CD4-positive, alpha-beta T cell treated with Interleukin-15 for 4 hours (primary cell): ENCODE measurements at regions not wholly inside any gene's neighbourhood (a gene's known extent, or its start where the extent isn't known, plus 50 kb on each side); places are given as distances from the start of the nearest gene placed in this dataset.

Source experiments
- DNase-seq: peaks from one replicate; pipeline ENCODE4 v3.0.0-alpha.2; 2020; ENCODE audit warnings: low spot score

DNA sequence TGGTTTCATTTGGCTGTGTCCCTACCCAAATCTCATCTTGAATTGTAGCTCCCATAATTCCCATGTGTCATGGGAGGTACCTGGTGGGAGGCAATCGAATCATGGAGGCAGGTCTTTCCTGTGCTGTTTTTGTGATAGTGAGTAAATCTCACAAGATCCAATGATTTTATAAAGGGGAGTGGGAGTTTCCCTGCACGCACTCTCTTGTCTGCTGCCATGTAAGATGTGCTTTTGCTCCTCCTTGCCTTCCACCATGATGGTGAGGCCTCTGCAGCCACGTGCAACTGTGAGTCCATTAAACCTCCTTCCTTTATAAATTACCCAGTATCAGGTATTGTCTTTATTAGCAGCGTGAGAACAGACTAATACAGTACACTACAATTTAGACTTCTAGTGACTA, 67.5 kb upstream of the LINC01488 start:
- DNase-seq, result no peak

DNA sequence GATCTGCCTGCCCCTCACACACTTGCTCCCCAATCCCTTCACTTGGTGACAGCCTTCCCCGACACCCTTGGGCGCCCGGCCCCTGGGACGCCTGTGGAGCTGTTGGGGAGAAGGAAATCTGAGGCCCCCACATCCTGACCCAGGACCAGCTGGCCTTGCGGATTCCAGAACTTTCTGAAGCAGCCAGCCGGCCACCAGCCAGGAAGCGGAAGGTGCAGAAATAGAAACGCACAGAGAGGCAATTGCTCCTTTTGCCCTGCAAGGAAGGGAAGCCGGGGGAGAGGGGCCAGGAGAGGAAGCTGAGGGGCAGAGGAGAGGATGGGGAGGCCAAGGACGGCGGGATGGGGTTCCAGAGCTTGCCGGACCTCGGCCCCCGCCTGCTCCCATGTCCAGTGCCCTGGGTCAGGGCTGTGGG, 66.7 kb upstream of the LINC01488 start:
- no peak for DNase-seq

DNA sequence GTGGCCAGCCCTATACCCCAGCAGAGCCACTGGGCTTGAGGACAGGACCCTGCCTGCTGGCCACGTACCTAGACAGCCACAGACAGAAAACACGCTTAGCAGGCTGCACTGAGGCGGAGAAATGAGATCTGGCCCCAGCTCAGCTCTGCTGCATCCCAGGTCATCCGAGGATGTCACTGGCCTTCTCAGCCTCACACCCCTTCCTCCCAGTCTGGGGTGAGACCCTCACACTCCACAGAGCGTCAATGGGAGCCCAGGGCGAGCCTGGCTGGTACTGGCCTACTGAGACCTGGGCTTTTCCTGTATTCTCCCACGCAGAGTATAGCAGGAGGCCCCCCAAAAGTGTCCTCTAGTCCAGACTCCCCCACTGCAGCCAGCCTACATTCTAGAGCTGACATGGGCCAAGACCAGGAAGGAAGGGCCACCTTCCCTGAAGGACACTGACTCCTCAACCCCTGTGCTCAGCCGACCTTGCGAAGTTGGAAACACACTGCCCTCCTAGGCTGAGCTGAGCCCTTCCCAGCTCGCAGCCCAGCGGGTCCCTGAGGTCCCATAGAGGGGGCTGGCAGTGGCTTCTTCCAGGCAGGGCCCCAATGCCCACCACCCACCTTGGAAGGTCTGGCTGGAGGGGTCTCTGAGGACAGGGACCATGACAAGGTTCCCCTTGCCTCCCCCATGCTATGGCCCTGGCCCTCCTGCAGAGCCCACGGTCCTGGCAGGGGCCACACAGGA, 65.9 kb upstream of the LINC01488 start:
- DNase-seq, result no peak

DNA sequence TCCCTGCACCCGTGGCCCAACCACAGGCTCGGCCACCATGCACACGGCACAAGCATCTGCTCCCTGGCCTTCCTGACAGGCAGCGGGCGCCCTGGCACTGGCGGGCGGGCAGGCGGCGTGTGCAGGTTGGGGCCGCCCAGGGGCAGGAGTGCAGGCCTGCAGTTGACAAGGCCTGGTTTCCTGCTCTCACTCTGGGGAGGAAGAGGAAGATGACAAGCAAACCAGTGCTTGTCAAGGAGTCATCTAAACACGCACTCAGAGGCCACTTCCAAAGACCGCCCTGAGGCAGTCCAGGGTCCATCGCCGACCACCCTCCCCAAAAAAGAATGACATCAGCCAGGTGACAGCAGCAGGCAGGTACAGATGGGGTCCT, 65.3 kb upstream of the LINC01488 start:
- DNase-seq, result no peak

DNA sequence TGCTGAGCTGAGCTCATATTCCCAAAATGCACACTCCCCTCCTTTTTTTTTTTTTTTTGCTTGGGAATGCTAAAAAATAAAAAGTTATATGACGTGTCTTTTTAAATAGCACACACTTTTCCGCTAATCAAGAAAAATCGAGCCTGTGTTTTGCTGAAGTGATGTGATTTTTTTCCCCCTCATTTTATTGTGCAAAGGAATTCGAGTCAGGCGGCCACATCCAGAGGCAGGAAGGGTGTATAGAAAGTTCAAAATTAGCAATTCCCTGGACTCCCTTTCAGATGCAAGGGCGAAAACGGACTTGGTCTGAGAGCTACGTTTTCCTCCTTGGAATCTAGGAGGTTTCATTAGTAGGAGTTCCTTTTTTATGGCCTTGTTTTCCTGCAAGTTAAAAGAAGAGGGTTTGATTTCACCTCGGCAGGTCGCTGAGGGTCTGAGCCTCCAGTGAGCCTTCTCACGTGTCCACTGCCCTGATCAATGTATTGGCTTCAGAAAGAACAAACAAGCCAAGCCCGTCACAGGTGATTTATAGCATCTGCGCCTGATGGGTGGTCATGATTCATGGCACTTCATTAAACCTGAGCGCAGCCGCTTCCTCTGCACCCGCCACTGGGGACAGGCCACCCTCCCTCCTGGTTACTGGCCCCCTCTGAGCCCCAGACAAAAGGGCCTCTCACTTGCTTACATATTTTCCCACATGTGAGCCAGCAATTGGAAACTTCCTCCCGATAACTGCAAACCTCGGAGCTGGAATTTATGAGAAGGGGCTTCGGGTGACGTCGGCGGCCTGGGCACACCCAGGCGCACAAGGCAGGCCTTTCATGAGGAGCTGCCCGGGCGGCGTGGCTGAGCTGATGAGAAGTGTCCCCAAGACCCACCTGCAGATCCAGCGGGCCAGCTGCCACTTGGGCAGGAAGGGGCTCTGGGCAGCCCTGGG, 64.4 kb upstream of the LINC01488 start:
- no peak for DNase-seq

DNA sequence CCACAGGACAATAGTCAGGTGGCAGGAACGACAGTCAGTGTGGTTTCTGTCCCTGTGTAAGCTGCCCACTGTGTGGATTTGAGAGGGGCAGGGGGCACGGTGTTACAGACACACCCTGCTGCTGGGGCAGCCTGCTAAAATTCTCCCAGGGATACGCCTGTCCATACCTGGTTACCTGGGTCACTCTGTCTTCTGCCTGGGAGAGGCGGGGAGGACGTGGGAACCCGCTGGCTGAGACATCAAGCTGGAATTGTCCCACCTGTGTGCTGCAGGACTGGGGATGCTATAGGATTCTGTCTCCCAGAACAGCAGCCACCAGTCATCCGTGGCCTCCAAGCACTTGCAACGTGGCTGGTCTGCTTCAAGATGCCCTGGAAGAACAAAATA, 63.8 kb upstream of the LINC01488 start:
- DNase-seq, result no peak

DNA sequence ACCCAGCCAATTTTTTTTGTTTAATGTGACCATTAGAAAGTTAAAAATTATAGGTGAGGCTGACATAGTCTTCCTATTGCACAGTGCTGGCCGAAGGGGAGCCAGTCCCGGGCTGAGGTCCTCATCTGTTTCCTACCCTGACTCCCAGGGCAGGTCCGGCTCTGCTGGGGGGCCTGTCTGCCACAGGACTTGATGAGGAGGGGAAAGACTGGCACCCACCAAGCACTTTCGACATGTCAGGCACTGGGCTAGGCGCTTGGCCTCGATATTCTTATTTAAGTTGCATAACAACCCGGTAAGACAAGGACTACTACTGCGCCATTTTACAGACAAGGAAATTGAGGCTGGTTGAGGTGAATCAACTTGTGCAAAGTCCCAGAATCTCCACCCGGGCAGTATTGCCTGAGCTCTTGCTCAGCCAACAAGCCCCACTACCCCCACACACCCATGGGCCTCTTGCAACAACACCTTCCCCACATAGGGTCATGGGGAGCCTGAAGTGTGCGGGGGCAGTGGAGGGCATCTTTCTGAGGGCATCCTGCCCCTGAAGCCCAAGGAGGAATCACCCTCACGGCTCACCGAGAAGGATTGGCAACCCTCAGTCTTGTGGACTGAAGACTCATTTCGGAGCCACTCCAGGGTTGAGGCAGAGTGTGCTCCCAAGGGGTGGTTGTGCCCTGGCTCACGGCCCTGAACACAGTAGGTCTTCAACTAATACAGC, 62.7 kb upstream of the LINC01488 start:
- no peak for DNase-seq

DNA sequence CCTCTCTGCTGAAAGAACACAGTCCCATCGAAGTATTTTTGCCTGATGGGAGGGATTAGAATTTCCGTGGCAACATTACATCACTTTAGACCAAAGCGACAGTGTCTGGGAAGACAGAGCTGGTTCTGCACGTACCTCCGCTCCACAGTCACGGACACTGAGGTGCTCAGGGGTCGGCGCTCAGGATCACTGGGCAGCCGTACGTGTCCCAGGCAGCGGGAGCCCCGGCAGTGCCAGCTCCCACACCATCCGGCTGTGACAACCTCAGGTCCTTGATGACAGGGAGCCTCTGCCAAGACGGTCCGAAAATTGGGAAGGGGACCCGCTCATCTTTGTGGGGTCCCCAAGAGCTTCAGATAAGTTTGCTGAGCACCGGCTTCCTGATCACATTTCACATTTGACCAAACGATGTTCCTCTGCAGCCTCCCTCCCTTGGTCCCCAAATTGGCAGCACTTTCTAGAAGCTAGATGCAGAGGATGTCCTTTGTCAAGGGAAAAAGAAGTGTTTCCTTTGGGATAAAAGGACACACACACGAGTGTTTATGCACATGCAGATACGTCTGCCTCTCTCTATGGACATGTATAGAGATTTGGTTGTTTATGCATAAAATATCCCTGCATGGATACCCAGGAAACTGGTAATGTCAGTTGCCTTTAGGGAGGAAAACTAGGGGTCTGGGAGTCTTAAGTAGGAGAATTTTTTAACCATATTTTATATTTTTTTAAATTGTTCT, 61.6 kb upstream of the LINC01488 start:
- DNase-seq, result no peak

DNA sequence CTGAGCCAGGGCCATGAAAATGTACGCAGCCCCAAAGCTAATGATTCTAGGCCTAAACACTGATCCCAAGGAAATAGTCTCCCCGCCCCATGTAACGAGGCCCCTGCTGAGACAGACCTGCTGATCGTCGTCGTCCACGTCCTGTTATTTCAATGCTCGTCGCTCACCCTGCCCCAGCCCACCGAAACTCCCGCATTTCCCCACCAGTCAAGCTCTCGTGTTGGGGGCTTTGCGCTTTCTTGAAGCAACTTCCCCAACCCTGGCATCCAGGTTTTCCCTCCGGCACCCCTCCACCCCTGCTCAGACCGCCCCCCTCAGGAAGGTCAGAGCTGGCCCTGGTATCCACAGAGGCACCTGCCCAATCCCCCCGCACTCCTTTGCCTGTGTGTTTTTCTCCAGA, 58.8 kb upstream of the LINC01488 start:
- DNase-seq, result no peak

DNA sequence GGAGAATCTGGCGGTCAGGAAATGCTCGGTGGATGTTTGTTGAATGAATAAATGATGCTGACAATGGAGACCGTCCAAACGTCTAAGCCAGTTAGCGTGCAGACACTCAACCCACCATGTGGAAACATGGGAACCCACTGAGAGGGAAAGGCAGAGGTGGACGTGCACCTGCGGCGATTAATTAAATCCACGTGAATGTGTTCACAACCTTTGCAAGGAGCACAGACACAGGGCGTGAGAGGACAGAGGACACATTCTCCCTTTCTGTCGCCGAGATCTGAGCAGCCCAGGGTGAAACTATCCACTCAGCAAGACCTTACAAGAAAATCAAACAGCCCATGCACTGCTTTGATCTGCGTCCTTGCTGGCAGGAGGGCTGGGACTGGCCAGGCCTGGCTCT, 58.3 kb upstream of the LINC01488 start:
- DNase-seq, result no peak

DNA sequence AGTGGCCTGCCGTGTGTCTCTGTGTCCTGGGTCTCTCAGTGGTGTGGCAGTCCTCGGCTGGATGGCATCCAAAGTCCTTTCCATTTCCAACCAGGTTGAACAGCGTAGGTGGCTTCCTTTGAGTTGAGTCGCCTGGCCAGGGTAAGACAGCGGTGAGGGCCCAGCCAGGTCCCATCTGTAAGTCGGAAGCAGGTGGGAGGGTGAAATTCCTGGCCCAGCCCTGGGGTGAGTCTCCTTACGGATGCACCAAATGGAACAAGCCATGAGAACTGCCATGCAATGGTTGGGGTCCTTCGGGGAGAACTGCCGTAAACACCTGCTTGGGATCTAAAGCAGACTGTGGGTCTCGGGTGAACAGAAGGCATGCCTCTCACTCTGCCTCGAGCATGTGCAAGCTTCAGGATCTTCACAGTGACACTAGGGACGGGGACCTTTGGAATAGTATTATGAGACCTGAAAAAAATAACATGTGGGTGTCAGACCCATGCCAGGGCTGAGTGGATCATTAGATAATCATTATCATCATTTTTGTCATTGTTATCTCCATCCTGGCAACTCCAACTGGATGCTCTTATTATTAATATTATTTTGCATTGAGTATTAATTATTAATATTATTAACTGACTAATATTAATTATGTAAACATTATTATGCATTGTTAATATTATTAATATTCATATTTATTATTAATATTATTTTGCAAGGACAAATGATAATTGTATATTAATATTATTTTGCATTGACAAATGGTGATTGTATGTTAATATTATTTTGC, 57.7 kb upstream of the LINC01488 start:
- no peak for DNase-seq

DNA sequence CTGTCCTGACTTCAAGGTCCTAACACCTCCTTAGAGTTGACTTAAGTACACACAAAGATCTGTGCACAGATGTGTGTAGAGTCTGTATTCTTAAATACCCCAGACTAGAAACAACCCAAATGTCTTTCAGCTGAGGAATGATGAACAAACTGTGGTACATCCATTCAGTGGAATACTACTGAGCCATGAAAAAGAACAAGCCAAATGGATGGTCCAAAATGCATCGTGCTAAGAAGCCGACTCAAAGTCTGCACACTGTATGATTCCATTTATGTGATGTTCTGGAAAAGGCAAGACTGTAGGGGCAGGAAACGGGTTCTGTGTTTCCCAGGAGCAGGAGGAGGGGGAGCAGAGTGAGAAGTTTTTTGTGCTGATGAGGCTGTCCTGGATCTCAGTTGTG, 56.7 kb upstream of the LINC01488 start:
- DNase-seq, result no peak

DNA sequence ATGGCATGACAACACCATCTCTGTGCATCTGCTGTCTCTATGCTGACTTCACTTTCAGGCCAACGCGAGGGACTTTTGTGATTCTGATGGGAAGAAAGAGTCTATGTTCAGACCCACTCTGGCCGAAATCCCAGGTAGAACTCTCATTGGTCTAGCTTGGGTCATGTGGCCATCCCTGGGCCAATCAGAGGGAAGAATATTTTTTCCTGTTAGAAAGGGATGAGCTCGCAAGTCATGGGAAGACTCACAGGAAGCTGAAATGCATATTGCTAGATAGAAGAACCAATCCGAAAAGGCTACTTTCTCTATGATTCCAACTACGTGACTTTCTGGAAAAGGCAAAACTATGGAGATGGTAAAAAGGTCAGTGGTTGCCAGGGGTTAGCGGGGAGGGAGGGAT, 56.0 kb upstream of the LINC01488 start:
- no peak for DNase-seq

DNA sequence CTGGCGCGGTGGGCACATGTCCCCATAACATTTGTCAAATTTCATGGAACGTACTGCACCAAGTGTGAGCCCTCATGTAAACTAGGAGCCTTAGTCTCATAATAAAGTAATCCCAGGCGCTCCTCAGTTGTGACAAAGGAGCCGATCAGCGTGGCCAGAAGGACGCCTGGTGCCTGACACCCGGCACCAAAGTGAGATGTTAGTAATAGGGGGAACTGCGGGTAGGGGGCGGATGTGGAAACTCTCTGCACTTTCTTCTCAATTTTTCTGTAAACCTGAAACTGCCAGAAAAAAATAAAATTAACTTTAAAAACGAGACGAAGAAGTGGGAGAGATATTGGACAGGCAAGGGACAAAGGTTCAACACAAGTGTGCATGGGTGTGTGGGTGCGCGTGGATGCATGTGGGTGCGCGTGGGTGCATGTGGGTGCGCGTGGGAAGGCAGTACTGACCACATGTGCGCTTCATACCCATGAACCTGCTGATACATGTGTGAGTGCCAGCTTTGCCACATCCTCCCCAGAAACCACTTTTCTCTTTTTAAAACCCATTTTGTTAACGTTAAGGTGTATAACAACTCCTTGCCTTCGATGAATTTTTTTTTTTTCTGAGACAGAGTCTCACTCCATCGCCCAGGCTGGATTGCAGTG, 55.4 kb upstream of the LINC01488 start:
- no peak for DNase-seq

DNA sequence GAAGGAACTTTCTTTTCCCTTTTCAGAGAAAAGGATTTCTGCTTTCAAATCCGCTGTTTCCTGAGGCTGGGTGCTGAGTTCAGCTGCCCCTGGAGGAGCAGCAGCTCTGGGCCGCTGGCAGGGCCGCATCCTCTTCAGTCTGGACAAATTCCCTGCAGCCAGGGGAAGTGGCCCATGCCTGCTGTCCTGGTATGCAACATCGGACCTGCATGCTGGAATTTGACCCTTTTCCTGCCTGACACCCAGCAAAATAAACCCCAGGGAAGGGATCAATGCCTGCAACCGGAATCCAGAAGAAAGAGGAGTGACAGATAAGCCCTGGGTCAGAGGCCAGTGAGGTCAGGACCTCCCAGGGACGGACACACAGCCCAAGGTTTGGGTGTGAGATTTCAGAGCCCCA, 54.1 kb upstream of the LINC01488 start:
- no peak for DNase-seq

DNA sequence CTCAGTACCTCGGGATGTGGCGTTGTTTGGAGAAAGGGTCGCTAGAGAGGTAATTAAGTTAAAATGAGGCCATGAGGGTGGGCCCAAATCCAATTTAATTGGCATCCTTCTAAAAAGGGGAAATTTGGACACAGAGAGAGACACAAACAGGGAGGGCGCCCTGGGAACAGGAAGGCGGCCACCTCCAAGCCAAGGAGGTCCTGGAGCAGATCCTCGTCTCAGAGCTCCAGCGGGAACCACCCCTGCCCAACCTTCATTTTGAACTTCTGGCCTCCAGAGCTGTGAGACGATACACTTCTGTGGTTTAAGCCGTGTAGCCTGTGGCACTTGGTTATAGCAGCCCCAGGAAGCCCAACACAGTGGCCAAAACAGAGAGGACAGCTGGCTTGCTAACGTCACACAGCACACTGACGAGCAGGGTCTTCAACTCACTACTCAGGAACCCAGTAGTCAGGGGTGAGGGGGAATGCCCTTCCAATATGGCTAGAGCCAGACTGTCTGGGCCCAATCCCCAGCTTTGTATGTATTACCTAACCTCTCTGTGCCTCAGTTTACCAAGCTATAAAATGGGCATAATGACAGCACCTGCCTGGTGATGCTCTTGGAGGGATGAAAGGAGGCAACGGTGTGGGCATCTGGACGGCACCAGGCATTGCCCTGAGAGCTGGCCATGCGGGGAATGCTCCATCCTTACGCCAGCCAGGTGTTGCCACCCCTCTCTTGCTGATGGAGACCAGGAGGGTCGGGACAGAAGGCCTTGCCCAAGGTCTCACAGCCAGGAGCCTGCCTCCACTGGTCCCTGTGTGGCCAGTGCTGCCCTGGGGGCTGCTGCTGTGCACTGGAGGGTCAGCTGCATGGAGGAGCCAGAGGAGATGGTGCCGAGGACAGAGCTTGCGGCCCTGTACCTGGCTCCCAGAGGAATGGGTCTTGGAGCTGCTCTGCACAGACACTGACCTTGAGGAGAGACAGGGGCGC, 53.3 kb upstream of the LINC01488 start:
- DNase-seq, result no peak

DNA sequence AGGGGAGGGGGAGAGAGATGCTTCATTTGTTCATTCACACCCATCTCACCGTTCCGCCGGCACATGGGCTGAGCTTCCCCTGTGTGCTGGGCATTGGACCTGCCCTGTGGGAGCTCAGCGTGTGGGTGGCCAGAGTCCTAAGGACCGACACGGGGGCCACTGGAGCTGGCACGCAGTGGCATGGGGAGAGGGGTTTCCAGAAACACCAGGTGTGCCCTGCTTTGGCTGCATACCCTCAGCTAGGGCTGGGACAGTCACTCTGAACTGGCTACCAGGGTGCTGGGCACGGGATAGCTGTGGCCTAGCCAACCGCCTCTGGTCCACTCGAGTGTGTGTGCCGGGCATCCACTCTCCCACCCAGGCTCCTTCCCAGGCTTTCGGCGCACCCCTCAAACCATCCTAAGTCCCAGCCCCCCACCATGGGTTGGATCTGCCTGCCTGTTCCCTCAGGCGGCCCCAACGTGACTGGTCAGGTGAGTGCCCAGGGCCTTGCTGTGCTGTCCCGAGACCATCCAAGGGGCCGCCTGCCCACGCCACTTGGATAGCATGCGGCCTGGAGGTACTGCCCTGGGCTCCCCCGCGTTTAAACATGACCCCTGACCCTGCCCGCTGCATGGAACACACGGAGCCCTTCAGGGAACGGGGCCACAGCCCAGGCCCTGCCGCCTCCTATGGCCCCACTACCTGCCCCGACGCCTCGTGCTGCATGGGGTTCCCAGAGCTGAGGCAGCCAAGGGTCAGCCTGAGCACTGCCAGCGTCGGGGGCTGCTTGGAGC, 51.6 kb upstream of the LINC01488 start:
- no peak for DNase-seq

DNA sequence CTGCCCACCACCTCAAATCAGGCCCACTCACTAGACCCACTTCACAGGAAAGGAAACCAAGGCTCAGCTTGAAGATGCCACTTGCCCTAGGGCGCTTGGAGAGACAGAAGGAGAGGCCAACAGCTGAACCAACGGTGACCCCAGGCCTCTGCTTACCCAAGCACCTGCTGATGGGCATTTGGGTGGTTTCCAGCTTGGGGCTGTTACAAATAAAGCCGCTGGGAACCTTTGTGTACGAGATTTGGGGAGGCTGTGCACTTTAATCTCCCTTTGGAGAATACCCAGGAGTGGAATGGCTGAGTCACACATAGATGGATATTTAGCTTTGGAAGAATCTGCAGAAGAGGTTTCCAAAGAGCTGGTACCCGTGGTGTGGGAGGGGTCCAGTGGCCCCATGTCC, 50.9 kb upstream of the LINC01488 start:
- DNase-seq, result no peak

DNA sequence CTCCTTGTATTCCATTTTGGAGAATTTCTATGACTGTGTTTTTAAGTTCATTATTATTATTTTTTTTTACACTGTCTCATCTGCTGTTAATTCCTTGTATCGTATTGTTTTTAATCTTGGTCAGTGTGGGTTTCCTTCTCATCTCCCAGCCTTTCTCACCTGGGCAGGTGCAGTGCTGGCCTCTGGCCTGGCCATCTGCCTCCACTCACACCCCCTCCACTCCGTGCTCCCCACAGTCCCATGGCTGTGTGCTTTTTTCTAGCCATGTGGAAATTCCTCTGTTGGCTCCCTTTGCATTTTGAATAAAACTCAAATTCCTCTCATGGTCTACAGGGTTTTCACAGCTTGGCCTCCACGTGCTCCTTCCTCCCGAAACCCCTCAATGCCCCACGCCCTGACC, 50.3 kb upstream of the LINC01488 start:
- no peak for DNase-seq
